GM12873 (cell line): ENCODE measurements at regions not wholly inside any gene's neighbourhood (a gene's known extent, or its start where the extent isn't known, plus 50 kb on each side); places are given as distances from the start of the nearest gene placed in this dataset.

Experiments used
- CTCF ChIP-seq: IDR thresholded peaks from 2 replicates; pipeline ENCODE4 v1.5.1; 2012; ENCODE audit warnings: low read depth, mild to moderate bottlenecking, moderate library complexity, low read length, control low read depth; ENCODE audit not compliant: insufficient read depth; ENCODE audit errors: missing control alignments

DNA sequence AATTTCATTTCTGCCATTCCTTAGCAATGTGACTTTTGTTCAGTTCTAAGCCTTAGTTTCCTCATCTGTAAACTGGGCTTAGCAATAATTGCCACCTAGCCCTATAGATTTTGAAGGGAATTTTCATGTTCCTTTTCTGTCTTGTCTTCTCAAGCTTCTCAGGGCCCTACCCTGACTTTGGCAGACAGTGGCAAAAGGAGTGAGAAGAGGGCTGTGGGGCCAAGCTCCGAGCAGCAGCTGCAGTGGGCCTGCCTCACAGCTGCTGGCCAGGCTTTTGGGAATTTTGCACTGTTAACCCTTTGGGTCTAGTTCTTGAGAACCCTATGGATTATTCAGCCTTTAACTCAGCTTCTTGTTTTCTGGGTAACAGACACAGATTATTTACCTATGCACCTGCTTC lies 67.6 kb upstream of the IGSF1 start:
- no peak for TF ChIP-seq CTCF

GRCh38 chrX:131359611-131360010 lies 70.5 kb upstream of the IGSF1 start:
- TF ChIP-seq CTCF, result no peak

- TF ChIP-seq CTCF, result no peak
Measured at GRCh38 chrX:131365766-131366165, 76.7 kb upstream of the IGSF1 start.

DNA sequence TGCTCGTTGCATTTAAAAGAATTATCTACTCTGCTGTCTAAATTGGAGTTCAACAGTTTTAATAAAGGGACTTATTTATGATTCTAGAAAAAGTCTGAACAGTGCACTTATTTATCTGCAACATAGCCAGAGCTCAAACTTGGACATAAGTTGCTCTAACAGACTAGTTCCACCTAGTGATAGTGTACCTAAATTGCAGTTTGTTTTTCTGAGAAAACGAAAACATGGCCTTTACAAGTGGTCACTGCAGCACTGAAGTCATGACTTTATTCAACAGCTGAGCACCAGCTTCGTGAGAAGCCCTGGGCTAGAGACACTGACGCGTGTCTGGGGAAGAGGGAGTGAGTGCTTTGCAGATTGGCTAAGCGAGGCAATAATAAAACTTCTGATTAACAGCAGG lies 77.3 kb upstream of the IGSF1 start:
- TF ChIP-seq CTCF, result peak; percentile 24

GRCh38 chrX:131388293-131388692 lies 99.2 kb upstream of the IGSF1 start:
- no peak for TF ChIP-seq CTCF

DNA sequence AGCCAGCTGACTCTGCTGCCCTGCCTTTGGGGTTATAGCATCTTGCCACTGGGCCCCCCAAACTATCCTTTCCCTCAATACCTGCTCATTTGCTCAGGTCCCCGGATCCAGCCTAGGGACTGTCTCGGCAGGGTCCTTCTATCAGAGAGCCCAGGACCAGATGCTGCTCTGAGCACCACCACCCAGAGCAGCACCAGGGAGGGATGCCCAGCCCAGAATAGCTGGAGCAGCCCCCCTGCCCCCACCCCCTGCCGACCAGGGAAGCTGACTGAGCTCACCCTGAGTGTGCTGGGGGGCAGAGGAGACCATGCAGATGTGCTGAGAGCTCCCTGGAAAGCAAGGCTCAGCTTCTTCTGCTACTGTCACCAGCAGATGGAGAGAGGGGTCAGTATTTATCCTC lies 103.6 kb upstream of the IGSF1 start:
- TF ChIP-seq CTCF, result no peak

DNA sequence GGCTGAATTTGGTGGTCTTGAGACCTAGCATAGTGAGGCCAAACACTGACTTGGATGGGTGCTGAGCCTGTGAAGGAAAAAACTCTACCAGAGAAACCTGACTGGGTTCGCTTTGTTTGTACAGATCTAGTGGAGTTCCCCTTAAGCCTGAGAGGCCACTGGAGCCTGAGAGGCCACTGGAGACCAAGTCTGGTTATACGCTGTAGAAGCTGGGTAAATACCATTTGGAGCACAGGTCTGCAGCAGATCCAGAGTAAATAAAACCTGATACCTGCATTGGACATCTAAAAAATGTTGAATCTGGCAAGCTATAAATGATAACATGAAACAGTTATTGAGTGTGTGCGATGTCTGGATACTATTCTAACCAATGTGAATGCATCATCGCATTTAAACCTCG lies 104.3 kb upstream of the IGSF1 start:
- no peak for TF ChIP-seq CTCF

DNA sequence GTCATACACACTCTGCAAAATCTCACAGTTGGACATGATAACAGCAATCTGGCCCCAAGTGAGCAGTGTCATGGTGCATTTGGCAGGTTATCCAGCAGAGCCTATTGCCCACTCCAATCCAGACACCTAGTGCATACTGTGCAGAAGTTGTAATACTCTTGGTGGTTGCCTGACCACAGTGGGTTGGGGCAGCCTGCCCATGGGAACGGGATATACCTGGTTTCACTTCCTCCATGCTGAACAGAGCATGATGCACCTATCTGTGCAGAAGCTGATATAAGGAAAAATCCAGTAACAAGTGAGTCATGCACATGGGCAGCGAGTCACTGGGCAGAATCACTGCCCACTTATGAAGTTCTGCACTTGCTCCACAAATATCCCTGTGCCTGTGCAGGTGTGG lies 105.3 kb upstream of the IGSF1 start:
- no peak for TF ChIP-seq CTCF
